B cell (primary cell): ENCODE measurements at regions not wholly inside any gene's neighbourhood (a gene's known extent, or its start where the extent isn't known, plus 50 kb on each side); places are given as distances from the start of the nearest gene placed in this dataset.

Experiments
- CTCF ChIP-seq: fragments of 200-600 bp; IDR thresholded peaks from one replicate; pipeline ENCODE4 v1.8.0; 2022; ENCODE audit warnings: antibody characterized with exemption, mild to moderate bottlenecking
- EZH2 ChIP-seq: IDR thresholded peaks from 2 replicates; pipeline ENCODE4 v1.6.1; 2012; ENCODE audit warnings: borderline replicate concordance, low read depth, mild to moderate bottlenecking, moderate library complexity, low read length; ENCODE audit not compliant: insufficient read depth, poor library complexity, severe bottlenecking

- TF ChIP-seq CTCF (no peak), EZH2 (no peak)
Observed at GRCh38 chr21:35227786-35228185, 178.7 kb upstream of the RUNX1 start.
